HG03521 (cell line): ENCODE measurements at regions not wholly inside any gene's neighbourhood (a gene's known extent, or its start where the extent isn't known, plus 50 kb on each side); places are given as distances from the start of the nearest gene placed in this dataset.
"Not testable (repeated sequence)": the region's sequence is repeated elsewhere in the genome, so short reads cannot be mapped to it uniquely, and the experiment has no call there.

Experiments used
- ATAC-seq: cut with Tn5 transposase; IDR thresholded peaks from one replicate; pipeline ENCODE4 v1.9.1; 2021; ENCODE audit warnings: mild to moderate bottlenecking, moderate library complexity; ENCODE audit not compliant: unreplicated experiment

DNA sequence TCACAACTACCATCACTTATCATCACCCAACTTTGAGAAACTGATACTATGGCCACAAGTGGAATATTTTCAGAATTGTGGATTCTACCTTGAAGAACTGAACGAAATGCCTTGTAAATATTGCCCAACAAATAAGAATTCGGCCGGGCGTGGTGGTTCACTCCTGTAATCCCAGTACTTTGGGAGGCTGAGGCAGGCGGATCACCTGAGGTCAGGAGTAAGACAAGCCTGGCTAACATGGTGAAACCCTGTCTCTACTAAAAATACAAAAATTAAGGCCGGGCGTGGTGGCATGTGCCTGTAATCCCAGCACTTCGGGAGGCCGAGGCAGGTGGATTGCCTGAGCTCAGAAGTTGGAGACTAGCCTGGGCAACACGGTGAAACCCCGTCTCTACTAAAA lies 862.7 kb downstream of the ZPLD1 start:
- ATAC-seq, result not testable (repeated sequence)

GRCh38 chr3:103306104-103306503 lies 871.3 kb downstream of the ZPLD1 start:
- no peak for ATAC-seq

DNA sequence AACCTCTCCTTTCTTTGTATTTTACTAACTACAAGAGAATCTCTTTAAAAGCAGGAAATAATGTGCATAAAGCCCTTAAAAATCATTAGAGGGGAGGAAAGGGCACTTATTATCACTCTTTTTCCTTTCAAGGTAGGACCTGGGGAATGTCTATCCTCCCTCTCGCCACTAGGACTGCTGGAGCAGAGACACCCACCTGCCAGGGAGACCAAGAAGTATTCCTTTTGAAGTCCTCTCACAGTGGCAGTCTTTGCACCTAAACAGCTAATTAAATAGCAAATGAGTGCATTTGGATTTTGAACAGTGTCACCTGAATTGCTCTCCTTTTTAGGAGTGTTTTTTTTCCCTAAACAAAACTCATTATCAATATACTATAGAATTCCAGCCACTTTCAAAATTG lies 874.1 kb downstream of the ZPLD1 start:
- ATAC-seq, result no peak

DNA sequence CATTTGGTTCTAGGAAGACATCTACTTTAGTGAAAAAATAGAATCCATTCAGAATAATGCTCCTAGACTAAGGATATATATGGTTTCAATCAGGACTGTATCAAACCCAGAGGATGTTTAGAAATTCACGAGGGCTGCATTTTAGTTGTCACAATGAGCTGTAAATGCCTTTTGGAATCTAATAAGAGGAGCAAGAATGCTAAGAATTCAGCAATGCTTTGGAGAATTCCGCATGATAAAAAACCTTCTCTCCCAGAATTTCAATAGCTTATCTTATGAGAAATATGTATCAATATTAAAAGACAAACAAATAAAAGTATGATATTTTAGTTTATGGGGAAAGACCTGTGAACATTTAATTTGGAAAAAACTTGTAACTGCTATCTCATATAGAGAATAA lies 885.1 kb downstream of the ZPLD1 start:
- no peak for ATAC-seq

- ATAC-seq, result no peak
Measured at GRCh38 chr3:103337179-103337845, 902.5 kb downstream of the ZPLD1 start.

- no peak for ATAC-seq
Measured at GRCh38 chr3:103341078-103341606, 906.3 kb downstream of the ZPLD1 start.

DNA sequence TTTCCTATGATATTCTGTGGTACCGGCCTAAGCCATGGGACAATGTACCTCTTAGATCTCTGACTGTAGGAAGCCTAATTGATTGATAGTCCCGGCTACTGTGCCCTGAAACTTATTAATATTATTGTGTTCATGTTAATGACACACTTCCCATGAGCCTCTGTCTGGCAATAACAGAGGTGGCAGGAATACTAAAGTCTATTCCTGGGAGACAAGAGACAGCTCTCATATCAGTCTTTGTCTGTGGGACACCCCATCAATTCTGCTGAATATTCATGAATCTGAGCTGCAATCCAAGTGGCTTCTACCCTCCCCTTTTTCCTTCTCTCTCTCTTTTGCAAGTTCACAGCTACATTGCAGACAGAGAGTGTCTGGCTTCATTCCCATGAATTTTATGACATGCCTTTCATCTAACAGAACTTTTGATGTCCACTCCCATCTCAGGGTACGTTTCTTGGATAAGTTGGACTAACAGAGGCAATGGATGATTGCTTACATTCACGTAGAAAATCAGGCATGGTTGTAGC lies 907.5 kb downstream of the ZPLD1 start:
- no peak for ATAC-seq

DNA sequence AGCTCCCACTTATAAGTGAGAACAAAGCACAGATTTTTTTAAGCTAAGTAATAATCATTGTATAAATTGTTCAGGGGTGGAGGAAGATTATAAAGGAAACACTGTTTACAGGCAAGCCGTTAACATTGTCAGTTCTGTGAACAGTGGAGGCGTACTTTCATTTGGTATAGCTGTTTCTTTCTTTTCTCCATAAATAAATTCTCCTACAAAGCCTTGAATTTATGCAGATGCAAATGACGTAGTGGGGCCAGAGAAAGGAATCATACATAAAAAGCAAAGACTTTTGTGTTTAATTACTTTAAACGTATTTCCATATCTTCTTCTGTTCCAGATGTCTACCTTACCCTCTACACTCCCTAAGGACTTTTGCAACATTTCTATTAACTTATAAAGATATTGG lies 914.9 kb downstream of the ZPLD1 start:
- ATAC-seq, result no peak

GRCh38 chr3:103365467-103365866 lies 930.7 kb downstream of the ZPLD1 start:
- ATAC-seq, result no peak

- ATAC-seq, result no peak
Measured at GRCh38 chr3:103367481-103367880, 932.7 kb downstream of the ZPLD1 start.

DNA sequence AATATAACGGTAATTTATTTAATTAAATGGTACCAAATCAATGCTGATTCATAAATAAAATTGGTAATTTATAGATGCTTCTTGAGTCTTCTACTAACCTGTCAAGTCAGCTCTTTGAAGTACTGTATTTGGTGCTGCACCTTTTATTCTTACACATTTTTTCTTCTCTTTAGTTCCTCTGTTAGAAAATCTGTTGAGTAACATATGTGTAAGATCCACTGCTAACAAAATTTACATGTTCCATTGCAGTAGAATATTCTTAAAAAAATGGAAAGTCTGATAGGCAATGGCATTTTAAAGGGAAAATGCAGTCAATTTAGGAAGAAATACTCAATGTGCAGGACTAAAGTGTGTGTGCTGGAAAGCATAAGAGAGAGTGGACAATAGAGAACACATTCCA lies 936.6 kb downstream of the ZPLD1 start:
- no peak for ATAC-seq

GRCh38 chr3:103372031-103372430 lies 937.2 kb downstream of the ZPLD1 start:
- no peak for ATAC-seq

GRCh38 chr3:103380391-103380790 lies 945.6 kb downstream of the ZPLD1 start:
- ATAC-seq, result no peak

- no peak for ATAC-seq
Measured at GRCh38 chr3:103381296-103382079, 946.7 kb downstream of the ZPLD1 start.

GRCh38 chr3:103385961-103386656 lies 951.3 kb downstream of the ZPLD1 start:
- ATAC-seq, result no peak

DNA sequence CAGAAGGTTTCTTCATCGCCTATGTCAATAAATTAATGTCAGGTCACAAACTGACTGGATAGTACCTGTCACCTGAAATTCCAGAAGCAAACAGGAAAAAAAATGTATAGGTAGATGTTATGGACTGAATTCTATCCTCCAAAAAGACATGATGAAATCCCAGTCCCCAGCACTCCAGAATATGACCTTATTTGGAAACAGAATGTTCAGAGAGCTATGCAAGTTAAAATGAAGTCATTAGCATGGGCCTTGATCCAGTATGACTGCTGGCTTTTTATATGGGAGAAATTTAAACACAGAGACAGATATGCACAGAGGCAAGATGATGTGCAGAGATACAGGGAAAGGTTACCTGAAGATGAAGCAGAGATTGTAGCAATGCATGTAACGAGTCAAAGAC lies 953.4 kb downstream of the ZPLD1 start:
- no peak for ATAC-seq

- ATAC-seq, result no peak
Measured at GRCh38 chr3:103389356-103389755, 954.5 kb downstream of the ZPLD1 start.

DNA sequence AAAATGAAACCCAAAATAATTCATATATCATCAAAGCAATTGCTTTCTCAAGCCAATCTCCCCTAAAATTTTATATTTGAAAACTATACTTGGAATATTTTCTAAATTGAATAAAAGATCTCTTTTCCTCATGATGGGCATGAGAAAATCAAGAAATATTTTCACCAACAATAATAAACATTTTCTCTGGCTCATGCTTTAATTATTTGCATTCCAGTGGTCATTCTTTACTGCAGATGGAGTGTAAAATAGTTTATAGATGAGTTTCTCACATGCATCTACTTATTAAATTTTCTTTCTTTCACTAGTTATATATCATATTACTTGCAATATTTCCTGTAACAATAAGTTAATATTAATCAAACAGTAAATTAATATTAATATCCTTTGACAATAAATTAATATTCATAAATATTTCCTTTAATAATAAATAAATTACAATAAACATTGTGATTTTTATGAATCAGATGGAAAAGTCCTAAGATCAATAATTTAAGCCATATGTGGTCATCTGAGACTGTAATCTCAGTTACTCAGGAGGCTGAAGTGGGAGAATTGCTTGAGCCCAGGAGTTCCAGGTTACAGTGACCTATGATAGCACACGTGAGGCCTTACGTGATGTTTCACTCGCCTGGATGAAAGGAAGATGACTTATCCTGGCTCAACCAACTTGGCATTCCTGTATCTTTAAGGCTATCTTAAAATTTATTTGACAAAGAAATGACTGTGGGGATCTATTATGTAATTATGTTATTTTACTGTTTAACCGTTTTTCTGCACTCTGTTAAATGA lies 958.8 kb downstream of the ZPLD1 start:
- ATAC-seq, result no peak

- no peak for ATAC-seq
Measured at GRCh38 chr3:103403191-103403590, 968.4 kb downstream of the ZPLD1 start.

- ATAC-seq, result no peak
Measured at GRCh38 chr3:103406320-103406850, 971.6 kb downstream of the ZPLD1 start.
